Endodermal cell (in vitro differentiated cells): ENCODE measurements at regions not wholly inside any gene's neighbourhood (a gene's known extent, or its start where the extent isn't known, plus 50 kb on each side); places are given as distances from the start of the nearest gene placed in this dataset.

Experiments used
- DNase-seq: peaks from one replicate; pipeline ENCODE4 v3.0.0-alpha.2; 2017
- H3K27ac ChIP-seq: 2 replicates; pipeline ENCODE4 v1.5.1; 2013; ENCODE audit warnings: mild to moderate bottlenecking, low read depth, low read length, moderate library complexity
- H3K27me3 ChIP-seq: 2 replicates; pipeline ENCODE4 v1.6.1; 2013; ENCODE audit warnings: mild to moderate bottlenecking, low read length, moderate library complexity; ENCODE audit not compliant: insufficient read depth, control insufficient read depth, poor library complexity, severe bottlenecking
- H3K36me3 ChIP-seq: 2 replicates; pipeline ENCODE4 v1.7.0; 2013; ENCODE audit warnings: mild to moderate bottlenecking, low read length, moderate library complexity; ENCODE audit not compliant: control insufficient read depth, insufficient read depth
- H3K4me1 ChIP-seq: one replicate; pipeline ENCODE4 v1.7.0; 2013; ENCODE audit warnings: low read length; ENCODE audit not compliant: control insufficient read depth, insufficient read depth
- H3K4me3 ChIP-seq: 2 replicates; pipeline ENCODE4 v1.5.1; 2013; ENCODE audit warnings: mild to moderate bottlenecking, low read length, moderate library complexity
- H3K9ac ChIP-seq: 2 replicates; pipeline ENCODE4 v1.6.1; 2013; ENCODE audit warnings: mild to moderate bottlenecking, low read length, moderate library complexity; ENCODE audit not compliant: poor library complexity, severe bottlenecking; ENCODE audit errors: extremely low read depth
- H3K9me3 ChIP-seq: 2 replicates; pipeline ENCODE4 v1.6.1; 2013; ENCODE audit warnings: mild to moderate bottlenecking, low read length, moderate library complexity; ENCODE audit not compliant: control insufficient read depth
- H3K27ac Mint-ChIP-seq: 2 replicates; pipeline ENCODE4 v1.8.0; 2020; ENCODE audit warnings: mixed read lengths
- H3K27me3 Mint-ChIP-seq: 2 replicates; pipeline ENCODE4 v1.8.0; 2021; ENCODE audit warnings: mild to moderate bottlenecking, mixed read lengths; ENCODE audit not compliant: insufficient read depth
- H3K36me3 Mint-ChIP-seq: 2 replicates; pipeline ENCODE4 v1.8.0; 2020; ENCODE audit warnings: low read depth, mixed read lengths
- H3K4me1 Mint-ChIP-seq: 2 replicates; pipeline ENCODE4 v1.8.0; 2020; ENCODE audit warnings: mixed read lengths
- H3K4me3 Mint-ChIP-seq: 2 replicates; pipeline ENCODE4 v1.8.0; 2020; ENCODE audit warnings: mild to moderate bottlenecking, moderate library complexity, mixed read lengths
- H3K9me3 Mint-ChIP-seq: 2 replicates; pipeline ENCODE4 v1.8.0; 2020; ENCODE audit warnings: mild to moderate bottlenecking, mixed read lengths
- CTCF ChIP-seq: fragments of 200-600 bp; sonication (generic); conservative IDR thresholded peaks from 2 replicates; pipeline ENCODE4 v1.5.0; 2021; ENCODE audit warnings: antibody characterized with exemption, mild to moderate bottlenecking
- WGBS, 2 experiments: methylation state at CpG; one replicate each; pipeline versions ENCODE4 v1.1.5 to v1.1.7; 2013; ENCODE audit warnings: missing lambda C conversion rate in 2 of 2, mixed read lengths in 1 of 2; ENCODE audit not compliant: insufficient coverage in 1 of 2, insufficient read length in 1 of 2; 5-methylcytosine and 5-hydroxymethylcytosine counted together

- Mint-ChIP-seq H3K36me3 (no peaks in the 10 kb centered on the region), H3K9me3 (peaks cover 34% of the 10 kb centered on the region), H3K4me3 (no peak overlapping the region), H3K4me1 (no peaks in the 10 kb centered on the region), H3K27me3 (no peaks in the 10 kb centered on the region), H3K27ac (no peak overlapping the region)
- Histone ChIP-seq H3K9me3 (no peaks in the 10 kb centered on the region), H3K4me1 (no peaks in the 10 kb centered on the region), H3K36me3 (no peaks in the 10 kb centered on the region), H3K9ac (no peak overlapping the region), H3K27ac (no peak overlapping the region), H3K27me3 (no peaks in the 10 kb centered on the region), H3K4me3 (no peak overlapping the region)
- DNase-seq = no peak
- no peak for TF ChIP-seq CTCF
- WGBS, 2 experiments = 88 to 94% methylated on average over 5 to 8 of the region's 8 CpGs
Measured at GRCh38 chr4:42262701-42263490, 110.4 kb upstream of the BEND4 start.

GRCh38 chr4:42265782-42266602, 113.5 kb upstream of the BEND4 start:
- no peak overlapping the region for H3K4me3 Mint-ChIP-seq

GRCh38 chr4:42267724-42268123, 115.3 kb upstream of the BEND4 start:
- H3K9me3 ChIP-seq = peaks cover 4% of the 10 kb centered on the region
- Mint-ChIP-seq H3K4me1 (no peaks in the 10 kb centered on the region), H3K9me3 (peaks cover 51% of the 10 kb centered on the region), H3K36me3 (no peaks in the 10 kb centered on the region), H3K4me3 (no peak overlapping the region), H3K27ac (no peak overlapping the region), H3K27me3 (no peaks in the 10 kb centered on the region)
- H3K9ac ChIP-seq = no peak overlapping the region
- H3K4me3 ChIP-seq = no peak overlapping the region
- DNase-seq = no peak
- H3K36me3 ChIP-seq = no peaks in the 10 kb centered on the region
- no peak overlapping the region for H3K27ac ChIP-seq
- WGBS, 2 experiments = 98% methylated on average over 3 of the region's 3 CpGs
- H3K27me3 ChIP-seq = no peaks in the 10 kb centered on the region
- no peak for TF ChIP-seq CTCF
- H3K4me1 ChIP-seq = no peaks in the 10 kb centered on the region

More at GRCh38 chr4:42265782-42266602, 113.5 kb upstream of the BEND4 start:
- 86 to 93% methylated on average over 1 to 18 of the region's 20 CpGs for WGBS, 2 experiments
- Histone ChIP-seq H3K9me3 (no peaks in the 10 kb centered on the region), H3K9ac (no peak overlapping the region), H3K27ac (no peak overlapping the region), H3K36me3 (no peaks in the 10 kb centered on the region), H3K4me3 (no peak overlapping the region), H3K27me3 (no peaks in the 10 kb centered on the region), H3K4me1 (no peaks in the 10 kb centered on the region)
- H3K9me3 Mint-ChIP-seq = peaks cover 38% of the 10 kb centered on the region
- no peaks in the 10 kb centered on the region for H3K36me3 Mint-ChIP-seq
- no peak for DNase-seq
- H3K4me1 Mint-ChIP-seq = no peaks in the 10 kb centered on the region
- H3K27me3 Mint-ChIP-seq = no peaks in the 10 kb centered on the region
- TF ChIP-seq CTCF = no peak
- no peak overlapping the region for H3K27ac Mint-ChIP-seq
